Naive thymus-derived CD4-positive, alpha-beta T cell (primary cell): ENCODE measurements at regions not wholly inside any gene's neighbourhood (a gene's known extent, or its start where the extent isn't known, plus 50 kb on each side); places are given as distances from the start of the nearest gene placed in this dataset.

Source experiments
- ATAC-seq: fragments of 150-1000 bp; cut with Tn5 transposase; 2 replicates; pipeline ENCODE4 v1.10.0; 2021; ENCODE audit warnings: mild to moderate bottlenecking, moderate library complexity
- CTCF ChIA-PET: fragments of 350-600 bp; sonication (Branson Sonifier 250); formaldehyde crosslinking; loops from one replicate; lab custom pipeline; 2021; ENCODE audit warnings: antibody characterized with exemption; lab: Charles Lee
- POLR2A ChIA-PET: fragments of 350-600 bp; sonication (Branson Sonifier 250); formaldehyde crosslinking; loops from one replicate; lab custom pipeline; 2021; ENCODE audit warnings: antibody characterized with exemption, inconsistent platforms; lab: Charles Lee
- DNase-seq, 9 donors: peaks; one replicate each; pipeline versions ENCODE4 v3.0.0 to v3.0.0-alpha.2; 2020 to 2022; ENCODE audit warnings: mixed read lengths in 1 of 9
- H3K27ac ChIP-seq: one replicate; pipeline ENCODE4 v1.7.0; 2013; ENCODE audit warnings: mild to moderate bottlenecking, low read depth, low read length, moderate library complexity
- H3K27me3 ChIP-seq, 2 donors: one replicate each; pipeline ENCODE4 v1.7.0; 2013; ENCODE audit warnings: low read length in 2 of 2, mild to moderate bottlenecking in 2 of 2, moderate library complexity in 2 of 2; ENCODE audit not compliant: control insufficient read depth in 2 of 2, insufficient read depth in 2 of 2
- H3K36me3 ChIP-seq, 3 experiments: 1 replicate in 2 of 3; 2 replicates in 1 of 3; pipeline ENCODE4 v1.7.0; 2013; ENCODE audit warnings: low read length in 3 of 3, mild to moderate bottlenecking in 3 of 3, moderate library complexity in 1 of 3; ENCODE audit not compliant: insufficient read depth in 3 of 3, control insufficient read depth in 2 of 3
- H3K4me1 ChIP-seq, 2 donors: one replicate each; pipeline ENCODE4 v1.7.0; 2013; ENCODE audit warnings: low read length in 2 of 2, mild to moderate bottlenecking in 2 of 2, moderate library complexity in 1 of 2; ENCODE audit not compliant: control insufficient read depth in 2 of 2, insufficient read depth in 2 of 2
- H3K4me3 ChIP-seq: 2 replicates; pipeline ENCODE4 v1.7.0; 2013; ENCODE audit warnings: mild to moderate bottlenecking, low read length
- H3K9me3 ChIP-seq, 3 experiments: 1 replicate in 2 of 3; 2 replicates in 1 of 3; pipeline ENCODE4 v1.7.0; 2013; ENCODE audit warnings: low read length in 3 of 3; ENCODE audit not compliant: control insufficient read depth in 2 of 3
- H3K27ac Mint-ChIP-seq, 9 donors: one replicate each; pipeline ENCODE4 v1.8.0; 2020 to 2022; ENCODE audit warnings: mixed read lengths in 9 of 9, mild to moderate bottlenecking in 8 of 9, moderate library complexity in 5 of 9, inconsistent platforms in 2 of 9
- H3K27me3 Mint-ChIP-seq, 5 donors: one replicate each; pipeline ENCODE4 v1.8.0; 2021 to 2022; ENCODE audit warnings: mixed read lengths in 5 of 5, mild to moderate bottlenecking in 1 of 5
- H3K36me3 Mint-ChIP-seq, 5 donors: one replicate each; pipeline ENCODE4 v1.8.0; 2020 to 2022; ENCODE audit warnings: mixed read lengths in 5 of 5, mild to moderate bottlenecking in 3 of 5, inconsistent platforms in 1 of 5
- H3K4me1 Mint-ChIP-seq, 7 donors: one replicate each; pipeline ENCODE4 v1.8.0; 2020 to 2022; ENCODE audit warnings: mixed read lengths in 7 of 7, mild to moderate bottlenecking in 3 of 7, inconsistent platforms in 1 of 7
- H3K4me3 Mint-ChIP-seq, 10 donors: one replicate each; pipeline ENCODE4 v1.8.0; 2020 to 2022; ENCODE audit warnings: mild to moderate bottlenecking in 10 of 10, mixed read lengths in 10 of 10, moderate library complexity in 6 of 10, inconsistent platforms in 2 of 10
- H3K9me3 Mint-ChIP-seq, 11 donors: one replicate each; pipeline ENCODE4 v1.8.0; 2020 to 2022; ENCODE audit warnings: mixed read lengths in 11 of 11, mild to moderate bottlenecking in 4 of 11, inconsistent platforms in 1 of 11, moderate library complexity in 1 of 11
- intact Hi-C, 2 donors: fragments of 100-400 bp; cut with micrococcal nuclease; formaldehyde crosslinking; loops; one replicate each; pipeline ENCODE4 v1.15.1; 2023

- DNase-seq (peak in 5 of 9 donors; percentile 23 to 52 (median 41)), ATAC-seq (peak; percentile 75)
- peak overlapping the region; percentile 91 to 100 (median 96) for H3K27ac Mint-ChIP-seq
- peaks cover 35 to 49% of the 10 kb centered on the region in 2 donors for H3K4me1 ChIP-seq
- no peaks in the 10 kb centered on the region for H3K9me3 ChIP-seq
- no peaks in the 10 kb centered on the region for H3K27me3 ChIP-seq
- CTCF ChIA-PET: interaction anchor here (0.8 to 2.3 kb wide), 9 partner anchors 13 to 238 kb away, joined by 3 to 6 read pairs (median 4); partner anchors contain the start of gene MBNL1
- peak overlapping the region; percentile 65 for H3K4me3 ChIP-seq
- H3K27ac ChIP-seq: peak overlapping the region; percentile 84
- POLR2A ChIA-PET: interaction anchor here (0.7 to 16.2 kb wide), 13 partner anchors 8 to 64 kb away, joined by 3 to 198 read pairs (median 33); partner anchors contain the start of gene MBNL1
- H3K4me3 Mint-ChIP-seq: peak overlapping the region; percentile 88 to 100 (median 94)
- H3K27me3 Mint-ChIP-seq: no peaks in the 10 kb centered on the region
- peaks cover 0 to 15% (median 0%) of the 10 kb centered on the region in 11 donors for H3K9me3 Mint-ChIP-seq
- H3K36me3 Mint-ChIP-seq: peaks cover 0 to 29% (median 0%) of the 10 kb centered on the region in 5 donors
- no peaks in the 10 kb centered on the region for H3K36me3 ChIP-seq
- H3K4me1 Mint-ChIP-seq: peaks cover 46 to 84% (median 71%) of the 10 kb centered on the region in 7 donors
- intact Hi-C loops: loop anchor here (1.0 to 2.0 kb wide), 5 partner anchors 8 to 52 kb away; no protein-coding TSS in a partner anchor
Measured at GRCh38 chr3:152205097-152205593, 63.6 kb upstream of the MBNL1 start.

DNA sequence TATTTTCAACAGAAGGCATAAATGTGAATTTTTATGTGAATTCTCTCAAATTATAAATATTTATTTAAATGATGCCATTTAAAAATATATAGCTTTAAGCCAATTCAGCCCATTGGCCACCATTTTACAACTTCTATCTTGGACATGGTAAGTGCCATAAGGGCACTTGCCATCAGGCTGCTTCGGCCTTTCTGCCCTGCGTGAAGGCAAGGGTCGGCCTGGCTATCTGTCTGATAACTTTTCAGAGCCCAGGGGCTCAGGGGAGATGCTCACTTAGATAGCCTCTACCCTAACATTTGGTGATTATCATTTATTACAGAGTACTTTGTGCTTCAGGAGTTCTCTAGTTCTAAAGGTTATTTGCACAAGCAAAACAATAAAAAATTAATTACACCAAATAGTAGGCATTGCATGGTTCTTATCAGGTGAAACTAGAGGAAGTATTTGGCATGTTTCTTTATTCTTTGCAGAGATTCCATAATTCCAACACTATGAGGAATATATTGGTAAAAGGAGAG, 62.4 kb upstream of the MBNL1 start:
- no peaks in the 10 kb centered on the region for H3K36me3 ChIP-seq
- Mint-ChIP-seq H3K36me3 (peaks cover 0 to 29% (median 0%) of the 10 kb centered on the region in 5 donors), H3K4me3 (peak overlapping the region in 9 of 10 donors; percentile 58 to 100 (median 94)), H3K27me3 (no peaks in the 10 kb centered on the region), H3K4me1 (peaks cover 48 to 84% (median 74%) of the 10 kb centered on the region in 7 donors), H3K27ac (peak overlapping the region; percentile 44 to 100 (median 94)), H3K9me3 (peaks cover 0 to 15% (median 0%) of the 10 kb centered on the region in 11 donors)
- H3K27ac ChIP-seq: no peak overlapping the region
- H3K4me3 ChIP-seq: no peak overlapping the region
- H3K4me1 ChIP-seq: peaks cover 27 to 57% of the 10 kb centered on the region in 2 donors
- POLR2A ChIA-PET: interaction anchor here (1.0 to 16.2 kb wide), 8 partner anchors 8 to 63 kb away, joined by 3 to 198 read pairs (median 102); partner anchors contain the start of gene MBNL1
- intact Hi-C loops: no loop called here
- ATAC-seq (no peak), DNase-seq (no peak)
- H3K27me3 ChIP-seq: no peaks in the 10 kb centered on the region
- H3K9me3 ChIP-seq: no peaks in the 10 kb centered on the region
- CTCF ChIA-PET: interaction anchor here (1.1 to 1.2 kb wide), 2 partner anchors 14 to 23 kb away, joined by 3 to 4 read pairs; no protein-coding TSS in a partner anchor

- peak overlapping the region; percentile 43 for H3K27ac ChIP-seq
- CTCF ChIA-PET: interaction anchor here (0.7 to 2.3 kb wide), 3 partner anchors 10 to 13 kb away, joined by 3 to 7 read pairs (median 3); no protein-coding TSS in a partner anchor
- no peaks in the 10 kb centered on the region for H3K27me3 ChIP-seq
- H3K4me3 Mint-ChIP-seq: peak overlapping the region in 9 of 10 donors; percentile 29 to 71 (median 63)
- peak overlapping the region; percentile 48 to 100 (median 79) for H3K27ac Mint-ChIP-seq
- H3K4me1 ChIP-seq: peaks cover 18 to 56% of the 10 kb centered on the region in 2 donors
- H3K4me1 Mint-ChIP-seq: peaks cover 47 to 87% (median 77%) of the 10 kb centered on the region in 7 donors
- H3K36me3 ChIP-seq: no peaks in the 10 kb centered on the region
- peaks cover 0 to 29% (median 0%) of the 10 kb centered on the region in 5 donors for H3K36me3 Mint-ChIP-seq
- H3K9me3 Mint-ChIP-seq: peaks cover 0 to 15% (median 0%) of the 10 kb centered on the region in 11 donors
- intact Hi-C loops: no loop called here
- DNase-seq (no peak), ATAC-seq (no peak)
- H3K4me3 ChIP-seq: no peak overlapping the region
- no peaks in the 10 kb centered on the region for H3K9me3 ChIP-seq
- H3K27me3 Mint-ChIP-seq: no peaks in the 10 kb centered on the region
- POLR2A ChIA-PET: interaction anchor here (0.6 to 16.2 kb wide), 13 partner anchors 9 to 1443 kb away, joined by 3 to 166 read pairs (median 4); partner anchors contain the start of gene MBNL1
Measured at GRCh38 chr3:152208439-152208838, 60.3 kb upstream of the MBNL1 start.

DNA sequence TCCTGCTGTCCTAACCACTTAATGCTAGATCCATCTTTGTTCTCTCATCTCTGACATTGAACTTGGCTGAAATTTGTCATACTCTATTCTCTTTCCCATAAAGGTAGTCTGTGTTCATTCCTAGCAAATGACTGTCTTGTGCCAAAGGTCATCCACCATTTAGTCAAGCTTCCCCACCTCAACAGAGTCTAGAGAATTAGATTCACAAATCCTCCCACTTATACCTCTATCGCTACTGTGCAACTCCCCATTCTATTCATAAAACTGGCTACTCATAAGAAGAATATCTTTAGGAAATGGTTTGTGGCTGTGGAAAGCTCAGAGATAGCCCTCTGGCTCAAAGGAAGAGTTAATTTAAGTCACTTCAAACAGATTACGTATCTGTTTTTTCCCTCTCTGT, 59.7 kb upstream of the MBNL1 start:
- Histone ChIP-seq H3K27me3 (no peaks in the 10 kb centered on the region), H3K4me3 (peak overlapping the region; percentile 22), H3K36me3 (no peaks in the 10 kb centered on the region), H3K9me3 (no peaks in the 10 kb centered on the region), H3K27ac (peak overlapping the region; percentile 43), H3K4me1 (peaks cover 18 to 62% of the 10 kb centered on the region in 2 donors)
- Mint-ChIP-seq H3K27ac (peak overlapping the region; percentile 48 to 100 (median 79)), H3K9me3 (peaks cover 0 to 15% (median 0%) of the 10 kb centered on the region in 11 donors), H3K4me1 (peaks cover 51 to 91% (median 81%) of the 10 kb centered on the region in 7 donors), H3K27me3 (no peaks in the 10 kb centered on the region), H3K36me3 (peaks cover 0 to 29% (median 0%) of the 10 kb centered on the region in 5 donors), H3K4me3 (peak overlapping the region in 9 of 10 donors; percentile 41 to 71 (median 63))
- ChIA-PET CTCF (interaction anchor here (0.5 to 2.3 kb wide), 6 partner anchors 9 to 32 kb away, joined by 3 to 7 read pairs (median 4); no protein-coding TSS in a partner anchor), POLR2A (interaction anchor here (0.7 to 16.2 kb wide), 15 partner anchors 9 to 232 kb away, joined by 3 to 166 read pairs (median 5); partner anchors contain the start of gene MBNL1)
- no peak for ATAC-seq
- intact Hi-C loops: loop anchor here (1.0 kb wide), 2 partner anchors 8 to 10 kb away; no protein-coding TSS in a partner anchor
- DNase-seq: no peak

DNA sequence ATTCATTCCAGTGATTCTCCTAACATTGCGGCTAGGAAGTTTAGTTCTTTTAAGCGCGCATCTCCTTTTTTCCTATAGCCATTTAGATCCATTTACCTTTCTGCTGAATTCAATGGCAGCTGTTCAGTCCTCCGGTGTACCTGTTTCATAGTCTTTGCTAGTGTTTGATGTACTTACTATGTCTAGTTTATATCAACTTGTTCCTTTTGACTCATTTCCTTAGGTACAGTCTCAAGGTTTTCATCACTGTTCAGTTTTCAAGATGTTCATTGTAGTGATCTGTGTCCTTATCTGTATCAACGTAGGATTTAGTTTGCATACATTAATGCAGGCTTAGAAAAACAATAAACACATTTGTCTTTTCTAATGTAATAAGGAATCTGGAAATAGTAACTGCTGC, 59.0 kb upstream of the MBNL1 start:
- Mint-ChIP-seq H3K9me3 (peaks cover 0 to 15% (median 0%) of the 10 kb centered on the region in 11 donors), H3K36me3 (peaks cover 0 to 29% (median 0%) of the 10 kb centered on the region in 5 donors), H3K27ac (peak overlapping the region; percentile 48 to 100 (median 81)), H3K27me3 (no peaks in the 10 kb centered on the region), H3K4me1 (peaks cover 52 to 94% (median 84%) of the 10 kb centered on the region in 7 donors), H3K4me3 (peak overlapping the region in 9 of 10 donors; percentile 33 to 71 (median 65))
- Histone ChIP-seq H3K9me3 (no peaks in the 10 kb centered on the region), H3K27me3 (no peaks in the 10 kb centered on the region), H3K4me3 (no peak overlapping the region), H3K4me1 (peaks cover 18 to 62% of the 10 kb centered on the region in 2 donors), H3K36me3 (no peaks in the 10 kb centered on the region), H3K27ac (peak overlapping the region; percentile 43)
- POLR2A ChIA-PET: interaction anchor here (0.6 to 16.2 kb wide), 12 partner anchors 8 to 59 kb away, joined by 3 to 166 read pairs (median 10); partner anchors contain the start of gene MBNL1
- DNase-seq (peak in 1 of 9 donors; percentile 11), ATAC-seq (peak; percentile 45)
- CTCF ChIA-PET: interaction anchor here (0.6 to 2.3 kb wide), 6 partner anchors 8 to 31 kb away, joined by 3 to 7 read pairs (median 4); no protein-coding TSS in a partner anchor
- intact Hi-C loops: loop anchor here (1.0 kb wide), 2 partner anchors 8 to 10 kb away; no protein-coding TSS in a partner anchor

DNA sequence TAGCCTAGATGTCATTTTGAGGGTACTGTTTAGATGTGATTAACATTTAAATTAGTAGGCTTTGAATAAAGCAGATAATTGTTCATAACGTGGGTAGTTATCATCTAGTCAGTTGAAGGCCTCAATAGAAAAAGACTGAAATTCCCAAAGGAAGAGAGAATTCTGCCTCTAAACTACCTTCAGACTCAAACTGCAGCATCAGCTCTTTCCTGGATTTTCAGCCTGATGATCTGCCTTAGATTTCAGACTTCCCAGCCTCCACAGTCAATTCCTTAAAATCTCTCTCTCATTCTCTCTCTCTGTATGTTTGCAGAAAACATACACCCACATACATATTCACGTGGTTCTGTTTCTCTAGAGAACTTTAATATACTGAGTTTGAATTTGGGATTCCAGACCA, 58.0 kb upstream of the MBNL1 start:
- POLR2A ChIA-PET: interaction anchor here (0.6 to 16.2 kb wide), 8 partner anchors 7 to 58 kb away, joined by 3 to 166 read pairs (median 30); partner anchors contain the start of gene MBNL1
- H3K9me3 ChIP-seq: no peaks in the 10 kb centered on the region
- ATAC-seq (no peak), DNase-seq (no peak)
- H3K27me3 ChIP-seq: no peaks in the 10 kb centered on the region
- H3K36me3 ChIP-seq: no peaks in the 10 kb centered on the region
- Mint-ChIP-seq H3K27ac (peak overlapping the region in 6 of 9 donors; percentile 4 to 100 (median 44)), H3K27me3 (no peaks in the 10 kb centered on the region), H3K9me3 (peaks cover 0 to 15% (median 0%) of the 10 kb centered on the region in 11 donors), H3K4me1 (peaks cover 52 to 94% (median 83%) of the 10 kb centered on the region in 7 donors), H3K36me3 (peaks cover 0 to 29% (median 0%) of the 10 kb centered on the region in 5 donors), H3K4me3 (peak overlapping the region in 2 of 10 donors; percentile 8 to 47)
- H3K4me1 ChIP-seq: peaks cover 13 to 59% of the 10 kb centered on the region in 2 donors
- CTCF ChIA-PET: interaction anchor here (0.9 to 1.0 kb wide), 2 partner anchors 26 to 27 kb away, joined by 3 read pairs; no protein-coding TSS in a partner anchor
- no peak overlapping the region for H3K4me3 ChIP-seq
- H3K27ac ChIP-seq: peak overlapping the region; percentile 24
- intact Hi-C loops: no loop called here
